SIG-M5 treated with dmso at 0.1 percent for 504 hours (cell line): ENCODE measurements at regions not wholly inside any gene's neighbourhood (a gene's known extent, or its start where the extent isn't known, plus 50 kb on each side); places are given as distances from the start of the nearest gene placed in this dataset.
"Not testable (repeated sequence)": the region's sequence is repeated elsewhere in the genome, so short reads cannot be mapped to it uniquely, and the experiment has no call there.

ENCODE experiments used
- DNase-seq: peaks from one replicate; lab custom pipeline; 2025; ENCODE audit not compliant: unreplicated experiment; lab: John Stamatoyannopoulos, UW

DNA sequence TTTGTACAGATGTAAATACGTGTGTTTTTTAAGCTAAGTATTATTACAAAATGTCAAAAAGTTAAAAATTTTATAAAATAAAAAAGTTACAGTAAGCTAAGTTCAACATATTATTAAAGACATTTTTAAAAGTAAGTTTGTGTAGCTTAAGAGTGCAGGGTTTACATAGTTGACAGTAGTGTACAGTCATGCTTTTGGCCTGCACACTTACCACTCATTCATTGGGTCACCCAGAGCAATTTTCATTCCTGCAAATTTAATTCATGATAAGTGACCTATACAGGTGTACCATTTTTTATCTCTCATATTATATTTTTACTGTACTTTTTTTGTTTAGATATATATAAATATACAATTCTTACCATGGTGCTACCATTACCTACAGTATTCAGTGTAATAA lies 769.9 kb upstream of the SLITRK6 start:
- no peak for DNase-seq

GRCh38 chr13:86569974-86570373 lies 770.8 kb upstream of the SLITRK6 start:
- DNase-seq = no peak

GRCh38 chr13:86572115-86572514 lies 772.9 kb upstream of the SLITRK6 start:
- DNase-seq = peak; percentile 68

- peak; percentile 8 for DNase-seq
Measured at GRCh38 chr13:86579662-86580061, 780.4 kb upstream of the SLITRK6 start.

GRCh38 chr13:86581706-86582105 lies 782.5 kb upstream of the SLITRK6 start:
- no peak for DNase-seq

DNA sequence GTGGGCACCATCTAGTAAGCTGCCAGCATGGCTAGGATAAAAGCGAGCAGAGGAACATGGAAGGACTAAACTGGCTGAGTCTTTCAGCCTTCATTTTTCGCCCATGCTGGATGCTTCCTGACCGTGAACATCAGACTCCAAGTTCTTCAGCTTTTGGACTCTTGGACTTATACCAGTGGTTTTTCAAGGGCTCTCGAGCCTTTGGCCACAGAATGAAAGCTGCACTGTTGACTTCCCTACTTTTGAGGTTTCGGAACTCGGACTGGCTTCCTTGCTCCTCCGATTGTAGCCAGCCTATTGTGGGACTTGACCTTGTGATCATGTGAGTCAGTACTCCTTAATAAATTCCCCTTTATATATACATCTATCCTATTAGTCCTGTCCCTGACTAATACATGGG lies 785.1 kb upstream of the SLITRK6 start:
- DNase-seq = no peak

GRCh38 chr13:86585835-86586234 lies 786.6 kb upstream of the SLITRK6 start:
- DNase-seq = no peak

DNA sequence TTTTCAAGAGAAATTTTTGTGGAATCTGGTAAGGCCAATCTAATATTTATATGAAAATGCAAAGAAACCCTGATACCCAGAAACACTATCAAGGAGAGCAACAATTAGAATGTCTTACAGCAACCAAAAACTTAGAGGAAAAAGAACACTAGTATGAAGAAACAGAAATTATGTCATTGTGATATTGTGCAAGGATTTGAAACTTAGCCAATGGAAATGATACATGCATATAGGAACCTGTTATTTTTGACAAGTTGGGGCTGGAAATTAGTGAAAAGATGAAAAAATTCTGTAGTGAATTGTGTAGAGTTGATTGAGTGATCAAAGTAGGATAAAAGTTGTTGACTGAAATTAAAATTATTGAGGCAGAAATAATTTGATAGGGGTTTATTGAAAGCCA lies 792.6 kb upstream of the SLITRK6 start:
- peak; percentile 25 for DNase-seq

GRCh38 chr13:86601351-86601750 lies 802.1 kb upstream of the SLITRK6 start:
- no peak for DNase-seq

- DNase-seq = no peak
Measured at GRCh38 chr13:86606264-86606663, 807.0 kb upstream of the SLITRK6 start.

DNA sequence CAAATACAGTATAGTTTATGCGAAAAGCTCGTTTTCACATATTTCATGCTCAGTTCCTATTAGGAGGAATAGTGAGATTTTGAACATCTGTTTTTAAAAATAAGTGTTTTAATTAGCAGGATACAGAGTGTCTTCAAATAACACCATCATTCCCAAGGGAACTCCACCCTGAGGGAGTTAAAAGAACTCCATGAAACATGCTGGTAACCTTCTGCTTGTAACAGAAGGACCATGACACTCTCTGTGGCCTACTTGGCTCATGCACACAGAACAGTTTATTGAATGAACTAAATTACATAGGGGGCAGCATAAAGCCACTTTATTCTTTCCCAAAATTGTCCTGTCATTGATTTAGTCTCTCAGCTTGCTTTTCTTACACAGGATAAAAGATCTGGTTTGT lies 809.5 kb upstream of the SLITRK6 start:
- no peak for DNase-seq

GRCh38 chr13:86633346-86633745 lies 834.1 kb upstream of the SLITRK6 start:
- no peak for DNase-seq

DNA sequence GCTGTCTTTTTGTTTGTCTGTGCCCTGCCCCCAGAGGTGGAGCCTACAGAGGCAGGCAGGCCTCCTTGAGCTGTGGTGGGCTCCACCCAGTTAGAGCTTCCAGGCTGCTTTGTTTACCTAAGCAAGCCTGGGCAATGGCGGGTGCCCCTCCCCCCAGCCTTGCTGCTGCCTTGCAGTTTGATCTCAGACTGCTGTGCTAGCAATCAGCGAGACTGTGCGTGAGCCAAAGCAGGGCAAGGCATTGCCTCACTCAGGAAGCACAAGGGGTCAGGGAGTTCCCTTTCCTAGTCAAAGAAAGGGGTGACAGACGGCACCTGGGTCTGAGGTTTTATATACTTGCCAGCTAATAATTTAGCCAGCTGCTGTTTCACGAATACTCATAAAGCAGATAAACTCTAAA lies 852.0 kb upstream of the SLITRK6 start:
- DNase-seq = not testable (repeated sequence)

DNA sequence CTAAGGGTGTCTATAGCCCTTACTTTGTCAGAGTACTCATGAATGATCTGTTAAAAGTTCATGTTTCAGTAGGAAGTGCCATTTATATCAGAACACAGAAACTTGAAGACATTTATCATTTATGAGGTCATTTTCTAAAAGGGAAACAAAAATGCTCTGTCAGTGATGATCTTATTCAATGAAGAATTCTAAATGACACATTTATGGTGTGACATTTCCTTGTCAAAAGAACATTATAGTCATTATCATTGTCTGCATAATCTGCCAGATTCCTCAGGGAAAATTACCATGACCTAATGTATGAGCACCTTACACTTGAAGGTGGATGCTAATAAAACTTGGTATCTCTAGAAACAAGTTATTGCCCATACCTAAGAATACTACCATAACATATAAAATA lies 853.8 kb upstream of the SLITRK6 start:
- no peak for DNase-seq

- DNase-seq = no peak
Measured at GRCh38 chr13:86655561-86655960, 856.3 kb upstream of the SLITRK6 start.

- no peak for DNase-seq
Measured at GRCh38 chr13:86660090-86660489, 860.9 kb upstream of the SLITRK6 start.

DNA sequence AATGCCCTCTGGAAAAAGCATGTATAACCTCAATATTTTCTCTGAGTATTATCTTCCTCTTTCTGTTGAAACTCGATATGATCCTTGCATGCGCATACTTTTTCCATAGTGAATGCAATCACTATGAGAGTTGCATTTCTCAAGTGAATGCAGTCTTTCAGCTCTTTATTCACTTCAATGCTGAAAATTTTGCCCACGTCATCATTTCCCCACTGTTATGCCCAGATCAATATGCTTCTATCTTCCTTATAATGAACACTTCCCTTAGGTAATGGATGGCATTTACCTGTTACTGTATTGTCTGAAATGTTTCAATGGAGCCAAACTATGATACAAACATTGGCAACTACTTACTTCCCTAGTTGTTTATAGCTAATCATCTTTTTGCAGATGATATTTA lies 866.6 kb upstream of the SLITRK6 start:
- DNase-seq = no peak

DNA sequence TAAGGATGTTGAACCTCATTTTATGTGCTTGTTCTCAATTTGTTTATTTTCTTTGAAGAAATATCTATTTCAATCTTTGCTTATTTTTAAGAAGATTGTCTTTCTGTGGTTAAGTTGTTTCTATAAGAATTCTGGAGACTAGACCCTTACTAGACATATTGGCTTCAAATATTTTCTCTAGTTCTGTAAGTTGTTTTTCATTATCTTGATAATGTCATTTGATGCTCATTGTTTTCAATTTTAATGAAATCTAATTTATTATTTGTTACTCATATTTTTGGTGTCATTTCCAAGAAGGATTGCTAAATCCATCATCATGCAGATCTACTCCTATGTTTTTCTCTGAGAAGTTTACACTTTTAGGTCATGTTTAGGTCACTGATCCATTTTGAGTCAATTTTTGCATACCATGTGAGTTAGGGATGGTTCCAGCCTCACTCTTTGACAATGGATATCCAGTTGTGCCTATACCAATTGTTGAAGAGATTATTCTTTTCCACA lies 874.8 kb upstream of the SLITRK6 start:
- DNase-seq = no peak

GRCh38 chr13:86681223-86681622 lies 882.0 kb upstream of the SLITRK6 start:
- no peak for DNase-seq

GRCh38 chr13:86684402-86684801 lies 885.2 kb upstream of the SLITRK6 start:
- DNase-seq = no peak

- DNase-seq = no peak
Measured at GRCh38 chr13:86689911-86690310, 890.7 kb upstream of the SLITRK6 start.

DNA sequence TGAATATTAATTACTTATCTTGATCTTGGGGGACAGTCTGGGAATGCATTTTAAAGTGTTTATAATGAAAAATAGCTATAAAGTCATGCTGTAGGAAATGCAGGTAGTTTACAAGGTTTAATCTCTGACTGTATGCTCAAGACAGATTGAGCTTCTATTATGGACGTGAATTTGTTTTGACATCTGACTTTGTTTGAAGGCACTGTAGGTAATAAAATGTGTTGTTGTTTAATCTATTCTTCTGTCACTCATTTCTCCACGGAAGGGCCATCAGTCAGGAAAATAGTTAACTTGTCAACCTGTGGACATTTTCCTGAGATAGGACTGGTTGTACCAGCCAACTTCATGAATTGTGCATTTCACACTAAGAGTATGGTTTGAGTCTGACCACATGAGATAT lies 893.1 kb upstream of the SLITRK6 start:
- no peak for DNase-seq

DNA sequence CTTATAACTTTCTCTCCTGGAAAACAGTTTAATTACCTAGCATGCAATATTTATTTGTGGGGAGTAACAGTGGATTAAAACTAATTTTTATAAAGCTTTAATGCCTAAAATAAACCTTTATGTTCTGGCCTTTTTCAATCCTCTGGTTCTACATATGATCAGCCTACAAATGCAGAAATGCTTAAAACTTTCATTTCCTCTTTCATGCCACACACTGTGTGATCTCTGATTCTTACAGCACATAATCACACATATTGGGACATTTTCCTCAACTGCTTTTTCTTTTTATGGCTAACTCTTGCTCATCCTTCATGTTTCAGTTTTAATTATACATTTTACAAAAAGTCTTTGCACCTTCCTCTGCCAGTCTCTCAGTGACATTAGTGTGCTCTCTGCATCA lies 910.8 kb upstream of the SLITRK6 start:
- peak; percentile 94 for DNase-seq

GRCh38 chr13:86710896-86711295 lies 911.7 kb upstream of the SLITRK6 start:
- no peak for DNase-seq
